ENCODE measurements at regions not wholly inside any gene's neighbourhood (a gene's known extent, or its start where the extent isn't known, plus 50 kb on each side); places are given as distances from the start of the nearest gene placed in this dataset.

GRCh38 chr21:17189963-17190362 lies 322.9 kb upstream of the CXADR start:
- WGBS, 2 donors = 86 to 87% methylated on average over 2 of the region's 2 CpGs
- H3K27me3 ChIP-seq = no peaks in the 10 kb centered on the region
- intact Hi-C loops (cut with DNase I) = no loop called here
- TF ChIP-seq POLR2A (IDR thresholded peaks at IDR 0.05) (no peak), CTCF (IDR thresholded peaks at IDR 0.05) (no peak)
- H3K4me1 ChIP-seq = no peaks in the 10 kb centered on the region
- no peak overlapping the region for H3K4me3 ChIP-seq (replicated peaks in 1 of 3)
- H3K36me3 ChIP-seq = no peaks in the 10 kb centered on the region
- no peak overlapping the region for H3K27ac ChIP-seq
- DNase-seq = no peak
- no peaks in the 10 kb centered on the region for H3K9me3 ChIP-seq

GRCh38 chr21:17191346-17191993 lies 321.4 kb upstream of the CXADR start:
- H3K27me3 ChIP-seq = no peaks in the 10 kb centered on the region
- H3K36me3 ChIP-seq = no peaks in the 10 kb centered on the region
- no peaks in the 10 kb centered on the region for H3K9me3 ChIP-seq
- H3K27ac ChIP-seq = no peak overlapping the region
- H3K4me1 ChIP-seq = no peaks in the 10 kb centered on the region
- DNase-seq = no peak
- no peak overlapping the region for H3K4me3 ChIP-seq (replicated peaks in 1 of 3)
- TF ChIP-seq POLR2A (IDR thresholded peaks at IDR 0.05) (no peak), CTCF (IDR thresholded peaks at IDR 0.05) (no peak)
- 90 to 100% methylated on average over 1 of the region's 1 CpG for WGBS, 2 donors
- intact Hi-C loops (cut with DNase I) = no loop called here

GRCh38 chr21:17195351-17195750 lies 317.5 kb upstream of the CXADR start:
- intact Hi-C loops (cut with DNase I) = no loop called here
- no peak overlapping the region for H3K4me3 ChIP-seq (replicated peaks in 1 of 3)
- no peaks in the 10 kb centered on the region for H3K9me3 ChIP-seq
- no peaks in the 10 kb centered on the region for H3K27me3 ChIP-seq
- no peak for DNase-seq
- no peaks in the 10 kb centered on the region for H3K36me3 ChIP-seq
- no peaks in the 10 kb centered on the region for H3K4me1 ChIP-seq
- TF ChIP-seq POLR2A (IDR thresholded peaks at IDR 0.05) (no peak), CTCF (IDR thresholded peaks at IDR 0.05) (no peak)
- no peak overlapping the region for H3K27ac ChIP-seq
- WGBS, 2 donors = 75 to 80% methylated on average over 1 of the region's 1 CpG

GRCh38 chr21:17195976-17196375 lies 316.9 kb upstream of the CXADR start:
- 37 to 48% methylated on average over 1 of the region's 1 CpG for WGBS, 2 donors
- Histone ChIP-seq H3K36me3 (no peaks in the 10 kb centered on the region), H3K27ac (no peak overlapping the region), H3K9me3 (no peaks in the 10 kb centered on the region), H3K27me3 (no peaks in the 10 kb centered on the region), H3K4me3 (replicated peaks in 1 of 3) (no peak overlapping the region), H3K4me1 (no peaks in the 10 kb centered on the region)
- DNase-seq = no peak
- intact Hi-C loops (cut with DNase I) = no loop called here
- TF ChIP-seq POLR2A (IDR thresholded peaks at IDR 0.05) (no peak), CTCF (IDR thresholded peaks at IDR 0.05) (no peak)

DNA sequence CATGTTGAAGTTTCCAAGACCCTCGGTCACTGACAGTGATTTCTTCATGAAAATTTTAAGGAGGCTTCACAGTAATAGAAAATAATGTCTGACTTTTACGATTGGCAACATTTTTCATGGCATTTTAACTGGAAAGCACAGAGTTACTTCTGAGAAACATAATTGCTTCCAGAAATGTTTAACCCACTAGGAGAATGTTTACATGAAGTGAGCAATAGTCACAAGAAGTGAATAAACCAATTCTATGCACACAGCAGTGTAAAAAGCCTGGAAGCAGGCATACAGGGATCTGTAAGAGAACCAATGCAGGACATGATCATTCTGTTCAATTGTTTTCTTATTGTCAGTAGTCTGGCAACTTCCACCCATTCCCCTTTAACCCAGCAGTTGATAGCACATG lies 316.2 kb upstream of the CXADR start:
- intact Hi-C loops (cut with DNase I) = no loop called here
- Histone ChIP-seq H3K27me3 (no peaks in the 10 kb centered on the region), H3K27ac (no peak overlapping the region), H3K9me3 (no peaks in the 10 kb centered on the region), H3K4me1 (no peaks in the 10 kb centered on the region), H3K36me3 (no peaks in the 10 kb centered on the region), H3K4me3 (replicated peaks in 1 of 3) (no peak overlapping the region)
- no peak for DNase-seq
- 76 to 79% methylated on average over 2 of the region's 2 CpGs for WGBS, 2 donors
- TF ChIP-seq POLR2A (IDR thresholded peaks at IDR 0.05) (no peak), CTCF (IDR thresholded peaks at IDR 0.05) (no peak)
